Left cardiac atrium (tissue), 4 donors: ENCODE measurements at regions not wholly inside any gene's neighbourhood (a gene's known extent, or its start where the extent isn't known, plus 50 kb on each side); places are given as distances from the start of the nearest gene placed in this dataset.
"Not testable (repeated sequence)": the region's sequence is repeated elsewhere in the genome, so short reads cannot be mapped to it uniquely, and the experiment has no call there.

Experiments used
- ATAC-seq, 2 donors: fragments of 200-7000 bp; cut with Tn5 transposase; one replicate each; pipeline ENCODE4 v1.9.1; 2020; ENCODE audit warnings: mild to moderate bottlenecking in 2 of 2, moderate library complexity in 2 of 2
- DNase-seq: peaks from one replicate; pipeline ENCODE4 v3.0.0-alpha.2; 2020
- intact Hi-C, 2 donors: fragments of 100-400 bp; cut with DNase I; formaldehyde crosslinking; loops; one replicate each; pipeline versions ENCODE4 v1.14.1 to v1.15.1; 2022 to 2023
- donor health status: DM: no; HTN: yes; CAD: no.
- donor health status: DM: no; HTN: yes; CAD: no; lungs with severe emphysema.
- donor health status: DM: yes; HTN: yes; CAD: no.
- donor health status: Dilated cardiomyopathy.

- intact Hi-C loops, result no loop called here
- ATAC-seq (no peak), DNase-seq (no peak)
Observed at GRCh38 chr9:32067261-32067660, 317.2 kb upstream of the ACO1 start.

DNA sequence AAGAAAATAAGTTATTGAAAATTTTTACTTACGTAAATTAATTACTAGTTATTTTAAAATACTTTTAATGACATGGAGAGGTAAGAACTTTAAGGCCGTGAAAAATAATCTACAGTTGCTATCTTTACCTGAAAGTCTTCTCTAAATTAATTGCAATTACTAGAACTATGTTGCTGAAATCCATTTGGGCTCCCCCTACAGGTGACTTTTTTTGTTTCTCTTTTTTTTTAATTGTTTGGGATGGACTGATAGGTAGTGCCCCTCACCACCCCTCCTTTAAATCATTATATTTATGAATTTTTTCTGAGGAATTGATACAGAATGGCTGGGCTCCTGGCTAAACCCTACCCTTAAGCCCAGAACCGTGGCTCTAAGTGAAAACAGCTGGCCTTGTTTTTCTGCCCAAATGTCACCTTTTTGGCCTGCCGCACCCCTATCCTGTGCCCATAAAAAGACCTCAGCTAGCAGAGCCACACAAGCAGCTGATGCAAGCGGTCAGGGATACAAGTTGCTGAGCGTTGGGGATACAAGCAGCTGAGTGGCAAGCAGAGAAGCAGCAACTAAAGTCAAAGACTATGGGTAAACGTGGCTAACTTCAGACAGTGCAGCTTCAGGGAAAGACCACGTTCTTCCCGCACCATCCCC lies 315.2 kb upstream of the ACO1 start:
- intact Hi-C loops, result no loop called here

GRCh38 chr9:32069969-32070368 lies 314.5 kb upstream of the ACO1 start:
- ATAC-seq (no peak), DNase-seq (no peak)
- intact Hi-C loops, result no loop called here

More for the DNA sequence above, 315.2 kb upstream of the ACO1 start:
- DNase-seq (no peak), ATAC-seq (no peak)

- no peak for ATAC-seq
- intact Hi-C loops, result no loop called here
Observed at GRCh38 chr9:32072570-32072969, 311.9 kb upstream of the ACO1 start.

GRCh38 chr9:32092031-32092430 lies 292.4 kb upstream of the ACO1 start:
- intact Hi-C loops, result no loop called here
- ATAC-seq, result no peak
- DNase-seq, result no peak

More at GRCh38 chr9:32072570-32072969, 311.9 kb upstream of the ACO1 start:
- no peak for DNase-seq

DNA sequence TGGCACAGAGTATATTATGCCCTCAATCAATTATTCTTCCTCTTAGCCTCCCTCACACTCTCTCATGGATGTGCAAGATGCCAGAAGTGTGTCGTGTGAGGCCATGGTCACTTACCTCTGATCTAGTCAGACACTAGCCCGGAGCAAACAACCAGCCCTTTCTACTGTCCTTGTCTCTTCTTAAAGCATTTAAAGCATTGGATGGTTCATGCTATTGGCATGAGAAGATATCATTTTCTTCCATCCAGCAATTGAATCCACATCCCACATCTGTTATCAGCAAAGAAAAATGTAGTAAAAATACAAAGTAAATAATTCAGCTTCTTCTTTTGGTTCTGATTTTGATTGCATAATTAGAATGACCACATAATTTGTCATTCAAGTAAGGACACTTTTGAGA lies 267.2 kb upstream of the ACO1 start:
- DNase-seq (no peak), ATAC-seq (no peak)
- intact Hi-C loops, result no loop called here

DNA sequence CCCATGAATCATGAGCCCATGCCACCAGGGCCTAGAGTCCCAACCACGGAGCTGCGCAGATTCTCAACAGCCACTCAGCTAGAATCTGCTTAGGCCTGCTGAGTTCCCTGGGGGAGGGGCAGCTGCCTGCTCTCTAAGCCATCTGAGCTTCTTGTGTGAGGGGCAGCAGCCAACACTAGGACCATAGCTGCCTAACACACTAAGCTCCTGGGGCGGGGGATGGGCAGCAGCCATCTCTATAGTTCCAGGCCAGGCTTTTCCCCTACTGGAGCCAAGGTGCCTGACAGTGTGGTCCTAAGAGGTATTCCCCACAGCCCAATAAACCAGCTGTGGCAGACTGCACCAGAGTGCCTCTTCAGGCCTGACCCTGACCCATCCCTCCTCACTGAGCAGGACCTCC lies 255.9 kb upstream of the ACO1 start:
- intact Hi-C loops, result no loop called here
- ATAC-seq (no peak), DNase-seq (no peak)

DNA sequence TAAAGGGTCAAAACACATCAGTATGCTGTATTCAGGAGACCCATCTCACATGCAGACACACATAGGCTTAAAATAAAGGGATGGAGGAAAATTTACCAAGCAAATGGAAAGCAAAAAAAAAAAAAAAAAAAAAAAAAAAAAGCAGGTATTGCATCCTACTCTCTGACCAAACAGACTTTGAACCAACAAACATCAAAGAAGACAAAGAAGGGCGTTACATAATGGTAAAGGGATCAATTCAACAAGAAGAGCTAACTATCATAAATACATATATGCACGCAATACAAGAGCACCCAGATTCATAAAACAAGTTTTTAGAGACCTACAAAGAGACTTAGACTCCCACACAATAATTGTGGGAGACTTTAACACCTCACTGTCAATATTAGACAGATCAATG lies 253.7 kb upstream of the ACO1 start:
- DNase-seq, intact Hi-C loops, ATAC-seq: not testable (repeated sequence)

DNA sequence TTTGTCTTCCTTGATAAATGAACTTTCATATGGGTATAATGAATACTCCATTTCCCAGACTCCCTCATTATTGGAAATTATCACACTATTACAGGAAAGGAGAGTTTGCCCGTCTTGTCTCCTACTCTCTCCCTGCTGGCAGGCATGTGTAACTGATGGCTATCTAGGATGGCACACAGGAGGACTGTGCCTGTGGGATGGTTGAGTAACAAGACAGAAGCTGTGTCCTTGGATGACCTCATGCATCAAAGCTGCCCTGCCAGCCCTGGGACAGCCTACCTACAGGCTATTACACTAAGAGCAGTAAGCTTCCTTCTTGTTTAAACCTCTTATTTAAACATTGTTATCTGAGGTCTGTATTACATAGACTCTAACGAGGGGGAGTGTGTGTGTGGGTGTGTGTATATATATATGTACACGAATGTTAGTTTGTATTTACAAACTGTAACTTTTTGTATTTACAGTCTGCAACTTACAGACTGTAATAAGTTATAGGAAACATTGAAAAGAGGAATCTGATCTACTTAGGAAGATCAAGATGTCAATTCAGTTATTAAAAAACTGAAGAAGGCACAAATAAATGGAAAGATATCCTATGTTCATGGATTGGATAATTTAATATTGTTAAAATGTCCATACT lies 247.6 kb upstream of the ACO1 start:
- no peak for DNase-seq
- ATAC-seq, result no peak

DNA sequence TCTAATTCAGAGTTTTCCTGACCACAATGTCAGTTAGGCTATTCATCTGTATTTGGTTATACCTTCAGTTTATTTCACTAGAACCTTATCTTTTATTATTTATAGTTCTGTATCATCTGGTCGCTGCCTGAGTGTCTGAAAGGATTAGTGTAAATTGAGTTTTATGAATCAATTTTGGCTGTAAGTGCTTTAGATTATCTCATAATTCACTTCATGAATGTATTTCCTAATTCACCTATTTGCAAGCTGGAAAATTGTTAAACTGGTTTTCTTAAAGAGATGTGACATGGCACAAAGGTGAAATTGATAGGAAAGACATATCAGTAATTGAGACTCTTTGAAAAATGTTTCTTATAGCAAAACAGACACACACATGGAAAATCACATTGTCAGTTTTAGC lies 242.4 kb upstream of the ACO1 start:
- DNase-seq (no peak), ATAC-seq (no peak)
- intact Hi-C loops, result no loop called here

More for the DNA sequence above, 247.6 kb upstream of the ACO1 start:
- intact Hi-C loops, result no loop called here

GRCh38 chr9:32148553-32148952 lies 235.9 kb upstream of the ACO1 start:
- ATAC-seq, intact Hi-C loops, DNase-seq: not testable (repeated sequence)

- no peak for ATAC-seq
- intact Hi-C loops, result no loop called here
- DNase-seq, result no peak
Observed at GRCh38 chr9:32161209-32161608, 223.2 kb upstream of the ACO1 start.

DNA sequence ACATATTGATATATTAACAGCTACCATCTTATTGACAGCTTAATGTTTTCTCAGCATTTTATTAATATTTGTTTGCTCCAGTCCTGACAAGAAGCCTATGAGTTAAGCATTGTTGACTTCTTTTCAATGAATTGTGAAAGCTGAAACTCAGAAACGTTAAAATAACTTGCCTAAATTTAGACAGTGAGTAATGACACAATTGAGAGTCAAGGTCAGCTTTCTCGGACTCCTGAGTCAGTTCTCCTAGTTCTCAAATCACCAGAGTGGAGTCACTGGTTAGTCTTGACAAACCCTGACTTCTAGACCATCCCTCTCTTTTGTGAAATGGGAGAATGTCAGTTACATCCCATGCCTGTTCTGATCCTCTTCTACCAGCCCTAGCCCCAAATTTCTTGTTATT lies 222.7 kb upstream of the ACO1 start:
- intact Hi-C loops, result no loop called here
- DNase-seq (no peak), ATAC-seq (no peak)

DNA sequence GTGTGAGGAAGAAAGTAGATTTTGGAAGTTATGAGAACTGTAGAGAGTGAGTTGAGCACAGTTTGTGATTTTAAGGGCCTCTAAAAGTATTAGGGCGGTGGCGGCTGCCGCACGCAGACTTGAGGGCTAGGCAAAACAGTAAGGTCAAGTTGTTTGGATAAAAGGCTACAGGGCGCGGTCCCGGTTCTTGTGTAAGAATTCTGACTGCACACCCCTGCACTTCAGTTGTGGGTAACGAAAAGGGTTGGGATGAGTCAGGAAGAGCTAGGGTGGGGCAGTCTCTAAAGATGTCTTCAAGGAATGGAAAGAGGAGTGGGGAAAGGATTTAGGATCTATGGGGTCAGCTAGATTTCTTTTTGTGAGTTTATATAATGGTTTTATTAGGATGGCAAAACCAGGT lies 218.1 kb upstream of the ACO1 start:
- ATAC-seq, DNase-seq, intact Hi-C loops: not testable (repeated sequence)

DNA sequence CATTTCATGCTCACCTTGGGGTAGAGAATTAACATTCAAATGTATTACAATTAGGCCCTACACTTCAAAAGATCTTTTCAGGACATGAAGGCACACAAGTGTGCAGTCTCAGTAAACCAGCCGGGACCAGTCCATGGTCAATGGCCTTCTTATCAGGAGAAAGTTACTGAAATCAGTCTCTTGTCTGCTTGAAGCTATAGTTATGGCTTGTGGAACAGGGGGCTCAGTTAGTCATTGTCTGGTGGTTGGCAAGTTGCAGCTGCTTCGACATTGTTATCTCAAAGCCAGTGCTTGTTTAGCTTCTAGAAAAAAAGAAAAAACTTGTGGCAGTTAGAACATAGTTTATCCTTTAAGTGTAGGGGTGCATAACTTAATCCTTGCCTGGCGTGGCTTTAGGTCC lies 213.1 kb upstream of the ACO1 start:
- intact Hi-C loops, result no loop called here
- DNase-seq (no peak), ATAC-seq (no peak)

GRCh38 chr9:32172256-32172655 lies 212.2 kb upstream of the ACO1 start:
- DNase-seq (no peak), ATAC-seq (no peak)
- intact Hi-C loops, result no loop called here

GRCh38 chr9:32177396-32177795 lies 207.0 kb upstream of the ACO1 start:
- ATAC-seq (peak in 1 of 2 donors; percentile 72), DNase-seq (no peak)
- intact Hi-C loops, result no loop called here

GRCh38 chr9:32180597-32180996 lies 203.8 kb upstream of the ACO1 start:
- DNase-seq (no peak), ATAC-seq (peak in 1 of 2 donors; percentile 59)
- intact Hi-C loops, result no loop called here

DNA sequence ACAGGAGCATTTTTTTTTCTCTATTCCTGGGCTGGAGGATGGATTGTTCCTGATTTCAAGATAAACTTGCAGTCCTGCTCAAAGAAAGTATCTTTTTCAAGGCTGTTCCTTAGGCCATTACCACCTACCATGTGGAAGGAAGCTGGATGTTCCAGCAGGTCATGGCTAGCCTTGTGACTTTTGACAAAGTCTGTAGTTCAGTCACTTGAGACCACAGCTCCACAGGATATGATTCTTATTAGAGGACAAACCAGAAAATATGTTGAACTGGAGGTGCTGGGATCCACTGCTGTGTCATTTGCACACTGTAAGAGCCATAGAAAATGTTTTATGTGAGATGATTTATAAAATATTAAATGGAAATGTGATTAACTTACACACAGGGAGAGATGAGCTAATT lies 184.2 kb upstream of the ACO1 start:
- DNase-seq (no peak), ATAC-seq (no peak)
- intact Hi-C loops, result no loop called here

- intact Hi-C loops, result no loop called here
- ATAC-seq (no peak), DNase-seq (no peak)
Observed at GRCh38 chr9:32200896-32201295, 183.5 kb upstream of the ACO1 start.

DNA sequence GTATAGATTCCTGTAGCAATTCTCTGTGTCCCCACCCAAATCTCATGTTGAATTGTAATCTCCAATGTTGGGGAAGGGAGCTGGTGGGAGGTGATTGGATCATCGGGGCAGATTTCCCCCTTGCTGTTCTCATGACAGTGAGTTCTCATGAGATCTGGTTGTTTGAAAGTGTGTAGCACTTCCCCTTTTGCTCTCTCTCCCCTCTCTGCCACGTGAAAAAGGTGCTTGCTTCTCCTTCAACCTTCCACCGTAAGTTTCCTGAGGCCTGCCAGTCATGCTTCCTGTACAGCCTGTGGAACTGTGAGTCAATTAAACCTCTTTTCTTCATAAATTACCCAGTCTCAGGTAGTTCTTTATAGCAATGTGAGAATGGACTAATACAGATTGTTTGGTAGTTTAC lies 175.3 kb upstream of the ACO1 start:
- DNase-seq, ATAC-seq, intact Hi-C loops: not testable (repeated sequence)
